H1 (cell line): ENCODE measurements at regions not wholly inside any gene's neighbourhood (a gene's known extent, or its start where the extent isn't known, plus 50 kb on each side); places are given as distances from the start of the nearest gene placed in this dataset.

Experiments
- CHD2 ChIP-seq: IDR thresholded peaks from 2 replicates; pipeline ENCODE4 v1.6.1; 2012; ENCODE audit warnings: low read length, improper control_type of control experiment
- HDAC6 ChIP-seq: IDR thresholded peaks from one replicate; pipeline ENCODE4 v1.7.1; 2012; ENCODE audit warnings: low read depth, mild to moderate bottlenecking, inconsistent platforms, low read length, moderate library complexity
- POLR2A ChIP-seq, 2 experiments: IDR thresholded peaks; 1 replicate in 1 of 2; 2 replicates in 1 of 2; pipeline ENCODE4 v1.6.1; 2011; ENCODE audit warnings: low read depth in 2 of 2, low read length in 2 of 2, mild to moderate bottlenecking in 2 of 2; ENCODE audit errors: control extremely low read depth in 1 of 2
- POLR2AphosphoS5 ChIP-seq: IDR thresholded peaks from 2 replicates; pipeline ENCODE4 v1.6.1; 2011; ENCODE audit warnings: low read depth, low read length
- RAD21 ChIP-seq, 2 experiments: IDR thresholded peaks in 1 of 2; conservative IDR thresholded peaks in 1 of 2; 2 replicates each; pipeline ENCODE4 v1.6.1; 2011; ENCODE audit warnings: low read depth in 2 of 2, low read length in 2 of 2, improper control_type of control experiment in 1 of 2, inconsistent platforms in 1 of 2, mild to moderate bottlenecking in 1 of 2, moderate library complexity in 1 of 2
- RBBP5 ChIP-seq: IDR thresholded peaks from 2 replicates; pipeline ENCODE4 v1.7.1; 2012; ENCODE audit warnings: low read depth, mild to moderate bottlenecking, inconsistent platforms, low read length, moderate library complexity, borderline replicate concordance
- TBP ChIP-seq: IDR thresholded peaks from 2 replicates; pipeline ENCODE4 v1.6.1; 2011; ENCODE audit warnings: low read depth, low read length, improper control_type of control experiment
- TCF12 ChIP-seq: IDR thresholded peaks from 2 replicates; pipeline ENCODE4 v1.6.1; 2011; ENCODE audit warnings: low read depth, mild to moderate bottlenecking, low read length
- YY1 ChIP-seq: IDR thresholded peaks from 2 replicates; pipeline ENCODE4 v1.6.1; 2011; ENCODE audit warnings: low read depth, mild to moderate bottlenecking, low read length
- TF ChIP-seq, protein P1 (sequence below), 3 experiments: IDR thresholded peaks; 1 replicate in 2 of 3; 2 replicates in 1 of 3; pipeline versions ENCODE4 v1.5.1 to v1.6.1; 2011; ENCODE audit warnings: low read length in 3 of 3, mild to moderate bottlenecking in 3 of 3, inconsistent platforms in 2 of 3, low read depth in 1 of 3, moderate library complexity in 1 of 3; ENCODE audit not compliant: insufficient read depth in 1 of 3; ENCODE audit errors: control extremely low read depth in 1 of 3
- TF ChIP-seq, protein P2 (sequence below): IDR thresholded peaks from 2 replicates; pipeline ENCODE4 v1.6.1; 2012; ENCODE audit warnings: low read length, inconsistent platforms
- TF ChIP-seq, protein P3 (sequence below): IDR thresholded peaks from 2 replicates; pipeline ENCODE4 v1.6.1; 2012; ENCODE audit warnings: inconsistent platforms

DNA sequence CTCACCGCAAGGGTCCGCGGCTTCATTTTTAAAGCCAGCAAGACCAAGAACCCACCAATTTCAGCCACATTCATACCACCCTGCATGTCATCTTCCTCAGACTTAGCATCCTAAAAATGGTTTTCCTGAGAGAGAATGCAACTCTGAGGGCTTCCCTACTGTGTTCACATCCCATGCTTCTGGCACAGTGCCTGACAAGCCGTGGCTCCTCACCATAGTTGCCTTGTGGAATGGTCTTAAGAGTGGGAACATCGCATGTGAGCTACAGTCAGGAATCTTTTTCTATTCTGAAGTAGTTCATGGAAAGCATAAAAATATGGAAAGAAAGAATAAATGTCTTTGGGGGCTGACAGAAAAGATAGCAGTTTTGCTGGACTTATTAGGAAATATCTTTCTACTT, 120.3 kb downstream of the RAP2B start:
- TF ChIP-seq TCF12 (no peak), POLR2A (IDR thresholded peaks at IDR 0.05; ENCODE audit: control extremely low read depth in 1 of 2, low read depth in 2 of 2, low read length in 2 of 2) (no peak), TBP (no peak), CHD2 (no peak), HDAC6 (no peak), RBBP5 (no peak), YY1 (no peak), POLR2AphosphoS5 (no peak), RAD21 (IDR thresholded peaks at IDR 0.05 in 1 of 2, conservative IDR thresholded peaks at IDR 0.05 in 1 of 2; ENCODE audit: low read depth in 2 of 2, low read length in 2 of 2) (no peak)
- TF ChIP-seq, protein P1, sequence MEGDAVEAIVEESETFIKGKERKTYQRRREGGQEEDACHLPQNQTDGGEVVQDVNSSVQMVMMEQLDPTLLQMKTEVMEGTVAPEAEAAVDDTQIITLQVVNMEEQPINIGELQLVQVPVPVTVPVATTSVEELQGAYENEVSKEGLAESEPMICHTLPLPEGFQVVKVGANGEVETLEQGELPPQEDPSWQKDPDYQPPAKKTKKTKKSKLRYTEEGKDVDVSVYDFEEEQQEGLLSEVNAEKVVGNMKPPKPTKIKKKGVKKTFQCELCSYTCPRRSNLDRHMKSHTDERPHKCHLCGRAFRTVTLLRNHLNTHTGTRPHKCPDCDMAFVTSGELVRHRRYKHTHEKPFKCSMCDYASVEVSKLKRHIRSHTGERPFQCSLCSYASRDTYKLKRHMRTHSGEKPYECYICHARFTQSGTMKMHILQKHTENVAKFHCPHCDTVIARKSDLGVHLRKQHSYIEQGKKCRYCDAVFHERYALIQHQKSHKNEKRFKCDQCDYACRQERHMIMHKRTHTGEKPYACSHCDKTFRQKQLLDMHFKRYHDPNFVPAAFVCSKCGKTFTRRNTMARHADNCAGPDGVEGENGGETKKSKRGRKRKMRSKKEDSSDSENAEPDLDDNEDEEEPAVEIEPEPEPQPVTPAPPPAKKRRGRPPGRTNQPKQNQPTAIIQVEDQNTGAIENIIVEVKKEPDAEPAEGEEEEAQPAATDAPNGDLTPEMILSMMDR (IDR thresholded peaks at IDR 0.05; ENCODE audit: control extremely low read depth in 1 of 3, insufficient read depth in 1 of 3, low read depth in 1 of 3, low read length in 3 of 3): no peak
- TF ChIP-seq, protein P2, sequence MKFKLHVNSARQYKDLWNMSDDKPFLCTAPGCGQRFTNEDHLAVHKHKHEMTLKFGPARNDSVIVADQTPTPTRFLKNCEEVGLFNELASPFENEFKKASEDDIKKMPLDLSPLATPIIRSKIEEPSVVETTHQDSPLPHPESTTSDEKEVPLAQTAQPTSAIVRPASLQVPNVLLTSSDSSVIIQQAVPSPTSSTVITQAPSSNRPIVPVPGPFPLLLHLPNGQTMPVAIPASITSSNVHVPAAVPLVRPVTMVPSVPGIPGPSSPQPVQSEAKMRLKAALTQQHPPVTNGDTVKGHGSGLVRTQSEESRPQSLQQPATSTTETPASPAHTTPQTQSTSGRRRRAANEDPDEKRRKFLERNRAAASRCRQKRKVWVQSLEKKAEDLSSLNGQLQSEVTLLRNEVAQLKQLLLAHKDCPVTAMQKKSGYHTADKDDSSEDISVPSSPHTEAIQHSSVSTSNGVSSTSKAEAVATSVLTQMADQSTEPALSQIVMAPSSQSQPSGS: no peak
- TF ChIP-seq, protein P3, sequence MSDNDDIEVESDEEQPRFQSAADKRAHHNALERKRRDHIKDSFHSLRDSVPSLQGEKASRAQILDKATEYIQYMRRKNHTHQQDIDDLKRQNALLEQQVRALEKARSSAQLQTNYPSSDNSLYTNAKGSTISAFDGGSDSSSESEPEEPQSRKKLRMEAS: no peak
